Loucy (cell line): ENCODE measurements at regions not wholly inside any gene's neighbourhood (a gene's known extent, or its start where the extent isn't known, plus 50 kb on each side); places are given as distances from the start of the nearest gene placed in this dataset.

Source experiments
- H2AFZ ChIP-seq: fragments of 200-600 bp; sonication (generic); 2 replicates; pipeline ENCODE4 v1.6.0; 2016; ENCODE audit warnings: antibody characterized with exemption, mild to moderate bottlenecking, low read length, moderate library complexity
- H3F3A ChIP-seq: fragments of 200-600 bp; 2 replicates; pipeline ENCODE4 v1.6.0; 2016; ENCODE audit warnings: antibody characterized with exemption, low read depth, mild to moderate bottlenecking
- H3K27me3 ChIP-seq: fragments of 200-600 bp; sonication (generic); 2 replicates; pipeline ENCODE4 v1.6.1; 2014; ENCODE audit warnings: low read length, mild to moderate bottlenecking; ENCODE audit not compliant: insufficient read depth, poor library complexity, severe bottlenecking
- H3K36me3 ChIP-seq: fragments of 200-600 bp; sonication (generic); 2 replicates; pipeline ENCODE4 v1.6.1; 2016; ENCODE audit warnings: low read length; ENCODE audit not compliant: insufficient read depth
- H3K4me1 ChIP-seq: fragments of 200-600 bp; sonication (generic); 2 replicates; pipeline ENCODE4 v1.5.1; 2014; ENCODE audit warnings: low read length, mild to moderate bottlenecking; ENCODE audit not compliant: insufficient read depth, poor library complexity, severe bottlenecking
- H3K4me2 ChIP-seq: fragments of 200-600 bp; sonication (generic); 2 replicates; pipeline ENCODE4 v1.6.0; 2014; ENCODE audit warnings: antibody characterized with exemption, low read length, low read depth, mild to moderate bottlenecking; ENCODE audit not compliant: poor library complexity, severe bottlenecking
- H3K4me3 ChIP-seq: fragments of 200-600 bp; sonication (generic); 2 replicates; pipeline ENCODE4 v1.5.1; 2014; ENCODE audit warnings: low read length, mild to moderate bottlenecking, mixed read lengths; ENCODE audit not compliant: poor library complexity, severe bottlenecking
- H3K79me2 ChIP-seq: fragments of 200-600 bp; sonication (generic); 2 replicates; pipeline ENCODE4 v1.6.1; 2014; ENCODE audit warnings: low read length; ENCODE audit not compliant: insufficient read depth
- H3K9ac ChIP-seq: fragments of 200-600 bp; sonication (generic); 2 replicates; pipeline ENCODE4 v1.6.0; 2014; ENCODE audit warnings: mild to moderate bottlenecking, low read depth, low read length, moderate library complexity; ENCODE audit not compliant: poor library complexity, severe bottlenecking
- H3K9me2 ChIP-seq: fragments of 200-600 bp; sonication (generic); replicated peaks from 2 replicates; pipeline ENCODE4 v1.6.1; 2016; ENCODE audit warnings: low read depth, low read length, mixed read lengths
- H3K9me3 ChIP-seq: fragments of 200-600 bp; sonication (generic); 2 replicates; pipeline ENCODE4 v1.6.1; 2014; ENCODE audit warnings: mild to moderate bottlenecking, antibody characterized with exemption, low read length, low read depth; ENCODE audit not compliant: insufficient read depth
- H4K20me1 ChIP-seq: fragments of 200-600 bp; sonication (generic); 2 replicates; pipeline ENCODE4 v1.6.0; 2014; ENCODE audit warnings: antibody characterized with exemption, low read length, mild to moderate bottlenecking; ENCODE audit not compliant: insufficient read depth, poor library complexity, severe bottlenecking
- CTCF ChIP-seq: fragments of 200-600 bp; sonication (generic); conservative IDR thresholded peaks from 2 replicates; pipeline ENCODE4 v1.5.1; 2014; ENCODE audit warnings: mild to moderate bottlenecking, antibody characterized with exemption, low read length
- EZH2phosphoT487 ChIP-seq: fragments of 200-600 bp; IDR thresholded peaks from 2 replicates; pipeline ENCODE4 v1.6.1; 2018; ENCODE audit warnings: antibody characterized with exemption, mild to moderate bottlenecking, moderate library complexity, borderline replicate concordance

- Histone ChIP-seq H3K9ac (no peak overlapping the region), H3K9me2 (no peaks in the 10 kb centered on the region), H3K4me1 (peaks cover 11% of the 10 kb centered on the region), H3K4me3 (no peak overlapping the region), H3K4me2 (no peak overlapping the region), H3F3A (no peaks in the 10 kb centered on the region), H3K9me3 (no peaks in the 10 kb centered on the region), H3K36me3 (no peaks in the 10 kb centered on the region), H3K79me2 (no peaks in the 10 kb centered on the region), H3K27me3 (no peaks in the 10 kb centered on the region), H4K20me1 (no peaks in the 10 kb centered on the region), H2AFZ (no peak overlapping the region)
- no peak for TF ChIP-seq CTCF
- TF ChIP-seq EZH2phosphoT487, result no peak
Observed at GRCh38 chr6:108748959-108749358, 99.3 kb upstream of the ARMC2 start.

GRCh38 chr6:108750801-108751200 is 97.4 kb upstream of the ARMC2 start:
- H3K9me3 ChIP-seq, result no peaks in the 10 kb centered on the region
- H3K36me3 ChIP-seq, result no peaks in the 10 kb centered on the region
- H3K4me3 ChIP-seq, result no peak overlapping the region
- no peak for TF ChIP-seq CTCF
- TF ChIP-seq EZH2phosphoT487, result no peak
- H3K9me2 ChIP-seq, result no peaks in the 10 kb centered on the region
- H3K79me2 ChIP-seq, result no peaks in the 10 kb centered on the region
- no peak overlapping the region for H2AFZ ChIP-seq
- H3K4me1 ChIP-seq, result peaks cover 11% of the 10 kb centered on the region
- no peaks in the 10 kb centered on the region for H3F3A ChIP-seq
- H3K27me3 ChIP-seq, result no peaks in the 10 kb centered on the region
- no peak overlapping the region for H3K9ac ChIP-seq
- H4K20me1 ChIP-seq, result no peaks in the 10 kb centered on the region
- no peak overlapping the region for H3K4me2 ChIP-seq

- Histone ChIP-seq H3K9ac (no peak overlapping the region), H3K4me1 (peaks cover 11% of the 10 kb centered on the region), H3K36me3 (no peaks in the 10 kb centered on the region), H3F3A (no peaks in the 10 kb centered on the region), H2AFZ (no peak overlapping the region), H3K4me3 (no peak overlapping the region), H3K79me2 (no peaks in the 10 kb centered on the region), H4K20me1 (no peaks in the 10 kb centered on the region), H3K27me3 (no peaks in the 10 kb centered on the region), H3K9me3 (no peaks in the 10 kb centered on the region), H3K9me2 (no peaks in the 10 kb centered on the region), H3K4me2 (no peak overlapping the region)
- TF ChIP-seq CTCF (no peak), EZH2phosphoT487 (no peak)
Observed at GRCh38 chr6:108751282-108751681, 96.9 kb upstream of the ARMC2 start.
